Effector memory CD4-positive, alpha-beta T cell (primary cell): ENCODE measurements at regions not wholly inside any gene's neighbourhood (a gene's known extent, or its start where the extent isn't known, plus 50 kb on each side); places are given as distances from the start of the nearest gene placed in this dataset.

Experiments used
- DNase-seq, 3 donors: peaks; one replicate each; pipeline ENCODE4 v3.0.0-alpha.2; 2020
- H3K27ac ChIP-seq: 2 replicates; pipeline ENCODE4 v1.7.0; 2013; ENCODE audit warnings: mild to moderate bottlenecking, low read length, moderate library complexity; ENCODE audit not compliant: insufficient read depth, poor library complexity, severe bottlenecking
- H3K27me3 ChIP-seq: replicated peaks from 2 replicates; pipeline ENCODE4 v1.7.0; 2013; ENCODE audit warnings: mild to moderate bottlenecking, low read length; ENCODE audit not compliant: insufficient read depth, control insufficient read depth, poor library complexity, severe bottlenecking
- H3K36me3 ChIP-seq: 2 replicates; pipeline ENCODE4 v1.7.0; 2013; ENCODE audit warnings: mild to moderate bottlenecking, low read length, moderate library complexity; ENCODE audit not compliant: control insufficient read depth, insufficient read depth
- H3K4me1 ChIP-seq: 2 replicates; pipeline ENCODE4 v1.7.0; 2013; ENCODE audit warnings: low read length, mild to moderate bottlenecking; ENCODE audit not compliant: control insufficient read depth, insufficient read depth, poor library complexity, severe bottlenecking
- H3K4me3 ChIP-seq: 2 replicates; pipeline ENCODE4 v1.7.0; 2013; ENCODE audit warnings: low read length, low read depth, mild to moderate bottlenecking; ENCODE audit not compliant: insufficient read depth, poor library complexity, severe bottlenecking
- H3K9me3 ChIP-seq: 2 replicates; pipeline ENCODE4 v1.7.0; 2013; ENCODE audit warnings: mild to moderate bottlenecking, low read length, moderate library complexity; ENCODE audit not compliant: control insufficient read depth

- no peaks in the 10 kb centered on the region for H3K4me1 ChIP-seq
- H3K27ac ChIP-seq: no peak overlapping the region
- no peaks in the 10 kb centered on the region for H3K36me3 ChIP-seq
- H3K4me3 ChIP-seq: no peak overlapping the region
- no peaks in the 10 kb centered on the region for H3K27me3 ChIP-seq
- H3K9me3 ChIP-seq: no peaks in the 10 kb centered on the region
- DNase-seq: no peak
Observed at GRCh38 chr19:28394725-28395124, 818.2 kb downstream of the UQCRFS1 start.

GRCh38 chr19:28393574-28394336, 819.2 kb downstream of the UQCRFS1 start:
- Histone ChIP-seq H3K4me3 (no peak overlapping the region), H3K36me3 (no peaks in the 10 kb centered on the region), H3K27me3 (no peaks in the 10 kb centered on the region), H3K9me3 (no peaks in the 10 kb centered on the region), H3K27ac (no peak overlapping the region), H3K4me1 (no peaks in the 10 kb centered on the region)
- DNase-seq: no peak

- no peaks in the 10 kb centered on the region for H3K9me3 ChIP-seq
- no peak overlapping the region for H3K27ac ChIP-seq
- no peak for DNase-seq
- no peak overlapping the region for H3K4me3 ChIP-seq
- no peaks in the 10 kb centered on the region for H3K36me3 ChIP-seq
- H3K27me3 ChIP-seq: no peaks in the 10 kb centered on the region
- H3K4me1 ChIP-seq: no peaks in the 10 kb centered on the region
Observed at GRCh38 chr19:28388988-28389387, 824.0 kb downstream of the UQCRFS1 start.

GRCh38 chr19:28387507-28387906, 825.4 kb downstream of the UQCRFS1 start:
- no peak overlapping the region for H3K4me3 ChIP-seq
- no peak overlapping the region for H3K27ac ChIP-seq
- no peaks in the 10 kb centered on the region for H3K36me3 ChIP-seq

GRCh38 chr19:28386470-28386869, 826.5 kb downstream of the UQCRFS1 start:
- DNase-seq: no peak
- H3K4me3 ChIP-seq: no peak overlapping the region
- no peaks in the 10 kb centered on the region for H3K27me3 ChIP-seq
- H3K4me1 ChIP-seq: no peaks in the 10 kb centered on the region
- H3K27ac ChIP-seq: no peak overlapping the region
- no peaks in the 10 kb centered on the region for H3K36me3 ChIP-seq
- no peaks in the 10 kb centered on the region for H3K9me3 ChIP-seq

More at GRCh38 chr19:28387507-28387906, 825.4 kb downstream of the UQCRFS1 start:
- Histone ChIP-seq H3K4me1 (no peaks in the 10 kb centered on the region), H3K27me3 (no peaks in the 10 kb centered on the region), H3K9me3 (no peaks in the 10 kb centered on the region)
- DNase-seq: no peak

- Histone ChIP-seq H3K4me3 (no peak overlapping the region), H3K4me1 (no peaks in the 10 kb centered on the region), H3K9me3 (no peaks in the 10 kb centered on the region), H3K36me3 (no peaks in the 10 kb centered on the region), H3K27ac (no peak overlapping the region), H3K27me3 (no peaks in the 10 kb centered on the region)
- no peak for DNase-seq
Observed at GRCh38 chr19:28386066-28386465, 826.9 kb downstream of the UQCRFS1 start.

- Histone ChIP-seq H3K4me3 (no peak overlapping the region), H3K36me3 (no peaks in the 10 kb centered on the region), H3K9me3 (no peaks in the 10 kb centered on the region), H3K4me1 (no peaks in the 10 kb centered on the region), H3K27me3 (no peaks in the 10 kb centered on the region), H3K27ac (no peak overlapping the region)
- DNase-seq: no peak
Observed at GRCh38 chr19:28377077-28377476, 835.9 kb downstream of the UQCRFS1 start.

- H3K36me3 ChIP-seq: no peaks in the 10 kb centered on the region
- H3K4me3 ChIP-seq: no peak overlapping the region
- no peaks in the 10 kb centered on the region for H3K27me3 ChIP-seq
- no peak overlapping the region for H3K27ac ChIP-seq
- no peak for DNase-seq
- H3K9me3 ChIP-seq: no peaks in the 10 kb centered on the region
- H3K4me1 ChIP-seq: no peaks in the 10 kb centered on the region
Observed at GRCh38 chr19:28374971-28375370, 838.0 kb downstream of the UQCRFS1 start.

GRCh38 chr19:28372576-28373247, 840.2 kb downstream of the UQCRFS1 start:
- Histone ChIP-seq H3K9me3 (no peaks in the 10 kb centered on the region), H3K4me1 (no peaks in the 10 kb centered on the region), H3K27me3 (no peaks in the 10 kb centered on the region), H3K36me3 (no peaks in the 10 kb centered on the region), H3K4me3 (no peak overlapping the region), H3K27ac (no peak overlapping the region)
- no peak for DNase-seq

- DNase-seq: no peak
- Histone ChIP-seq H3K27me3 (no peaks in the 10 kb centered on the region), H3K27ac (no peak overlapping the region), H3K4me1 (no peaks in the 10 kb centered on the region), H3K36me3 (no peaks in the 10 kb centered on the region), H3K4me3 (no peak overlapping the region), H3K9me3 (no peaks in the 10 kb centered on the region)
Observed at GRCh38 chr19:28367146-28367545, 845.8 kb downstream of the UQCRFS1 start.
